HG03378 (cell line): ENCODE measurements at regions not wholly inside any gene's neighbourhood (a gene's known extent, or its start where the extent isn't known, plus 50 kb on each side); places are given as distances from the start of the nearest gene placed in this dataset.

Source experiments
- ATAC-seq: cut with Tn5 transposase; IDR thresholded peaks from one replicate; pipeline ENCODE4 v1.9.1; 2021; ENCODE audit warnings: mild to moderate bottlenecking, moderate library complexity; ENCODE audit not compliant: unreplicated experiment

DNA sequence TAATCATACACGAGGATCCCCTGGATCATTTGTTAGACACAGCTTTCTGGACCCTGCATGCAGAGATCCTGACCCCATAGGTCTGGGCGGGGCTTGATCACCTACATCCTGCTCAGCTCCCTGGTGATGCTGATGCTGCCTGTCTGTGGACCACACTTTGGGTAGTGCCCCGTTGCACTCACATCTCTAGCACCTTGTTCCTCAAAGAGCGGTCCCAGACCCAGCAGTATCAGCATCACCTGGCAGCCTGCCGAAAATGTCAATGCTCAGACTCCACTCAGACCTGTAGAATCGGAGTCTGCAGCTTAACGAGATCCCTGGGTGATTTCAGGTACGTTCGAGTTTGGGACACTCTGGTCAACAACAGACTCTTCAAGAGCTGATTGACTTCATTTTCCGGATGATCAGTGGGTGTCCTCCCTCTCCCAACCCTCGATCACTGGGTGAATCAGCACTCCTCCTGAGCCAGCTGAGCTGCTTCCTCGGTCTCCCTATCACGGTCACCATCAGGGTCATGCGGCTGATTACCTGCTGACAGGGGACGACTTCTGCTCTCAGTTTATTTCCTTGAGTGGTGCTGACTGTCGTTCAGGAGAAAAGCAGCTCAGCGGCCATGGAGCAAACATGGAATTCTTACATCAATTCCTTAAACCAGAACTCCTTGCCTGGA lies 150.6 kb upstream of the RAB12 start:
- no peak for ATAC-seq

- no peak for ATAC-seq
Measured at GRCh38 chr18:8460748-8461147, 148.5 kb upstream of the RAB12 start.

DNA sequence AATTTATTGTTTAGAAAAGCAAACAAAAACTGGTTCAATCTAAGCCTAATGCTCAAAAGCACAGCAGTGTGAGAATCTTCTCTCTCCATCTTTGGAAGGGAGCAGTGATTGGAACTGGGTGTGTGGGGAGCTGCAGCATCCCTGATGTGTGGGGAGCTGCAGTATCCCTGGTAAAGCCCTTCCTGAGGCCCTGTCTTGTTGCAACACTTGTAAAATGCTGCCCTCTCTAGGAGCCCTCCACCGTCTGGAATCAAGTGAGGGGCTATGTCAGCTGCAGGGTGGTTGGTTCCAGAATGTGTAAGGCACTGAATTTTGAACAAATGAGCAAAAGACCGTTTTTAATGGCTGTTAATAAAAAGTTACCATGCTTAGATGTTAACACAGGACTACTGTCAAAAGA lies 147.7 kb upstream of the RAB12 start:
- no peak for ATAC-seq

DNA sequence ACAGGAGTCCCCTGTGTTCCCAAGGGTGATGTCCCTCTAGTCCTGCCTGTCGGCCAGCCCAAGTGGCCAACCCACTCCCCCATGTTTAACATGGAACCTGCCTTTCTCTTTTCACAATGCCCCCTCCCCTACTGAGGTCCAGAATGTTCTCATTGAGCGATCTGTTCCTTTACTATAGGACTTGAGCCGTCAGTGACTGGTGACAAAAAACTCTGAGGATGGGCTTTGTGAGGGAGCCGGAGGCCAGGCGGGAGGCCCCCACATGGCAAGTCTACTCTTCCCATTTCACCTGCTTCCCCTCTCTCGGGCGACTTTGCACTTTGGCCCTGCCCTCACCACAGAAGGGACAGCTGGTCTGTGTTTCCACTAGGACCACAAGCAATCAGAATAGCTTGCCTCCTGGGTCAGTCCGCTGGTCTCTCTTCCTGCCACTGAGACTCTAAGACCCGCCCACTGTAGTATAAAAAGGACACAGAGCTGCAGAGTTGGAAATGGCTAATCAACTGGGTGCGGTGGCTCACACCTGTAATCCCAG lies 146.5 kb upstream of the RAB12 start:
- no peak for ATAC-seq

GRCh38 chr18:8463791-8464190 lies 145.4 kb upstream of the RAB12 start:
- no peak for ATAC-seq

DNA sequence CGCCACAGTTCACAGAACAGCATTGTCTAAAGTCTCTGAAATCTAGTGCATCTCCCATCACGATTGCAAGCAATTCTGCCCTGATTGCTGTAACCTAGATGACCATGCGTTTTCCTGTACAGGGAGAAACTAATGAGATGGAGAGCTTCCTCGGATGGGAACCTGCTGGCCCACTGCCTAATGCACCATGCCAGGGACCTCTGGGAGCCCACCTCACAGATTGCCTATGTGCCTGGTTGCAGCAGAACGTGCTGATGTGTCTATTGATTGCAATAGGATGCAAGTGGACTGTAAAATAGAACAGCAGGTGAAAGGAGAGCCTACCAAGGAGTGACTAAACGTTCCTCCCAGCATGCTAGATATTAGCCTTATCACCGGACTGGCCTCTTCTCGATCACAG lies 141.0 kb upstream of the RAB12 start:
- ATAC-seq: no peak

DNA sequence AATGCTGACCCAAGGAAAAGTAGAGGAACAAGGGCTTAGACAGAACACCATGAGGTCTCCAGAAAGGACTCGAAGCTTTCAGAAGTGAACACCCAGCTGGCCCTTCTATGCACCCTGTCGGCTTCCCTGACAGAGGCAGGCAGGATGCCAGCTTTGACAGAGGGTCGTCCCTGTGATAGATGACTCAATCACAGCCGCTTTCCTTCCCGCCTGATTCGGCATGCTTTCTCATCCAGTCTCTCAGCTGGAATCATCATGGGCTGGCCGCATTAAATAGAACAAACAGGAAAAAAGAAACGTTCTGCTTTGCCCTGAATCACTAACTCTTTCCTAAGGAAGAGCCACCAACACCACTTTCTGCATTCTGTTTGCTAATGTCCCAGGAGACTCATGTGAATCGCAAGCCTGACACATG lies 140.3 kb upstream of the RAB12 start:
- ATAC-seq: no peak

- no peak for ATAC-seq
Measured at GRCh38 chr18:8469544-8470130, 139.6 kb upstream of the RAB12 start.

- ATAC-seq: no peak
Measured at GRCh38 chr18:8471372-8471771, 137.9 kb upstream of the RAB12 start.

DNA sequence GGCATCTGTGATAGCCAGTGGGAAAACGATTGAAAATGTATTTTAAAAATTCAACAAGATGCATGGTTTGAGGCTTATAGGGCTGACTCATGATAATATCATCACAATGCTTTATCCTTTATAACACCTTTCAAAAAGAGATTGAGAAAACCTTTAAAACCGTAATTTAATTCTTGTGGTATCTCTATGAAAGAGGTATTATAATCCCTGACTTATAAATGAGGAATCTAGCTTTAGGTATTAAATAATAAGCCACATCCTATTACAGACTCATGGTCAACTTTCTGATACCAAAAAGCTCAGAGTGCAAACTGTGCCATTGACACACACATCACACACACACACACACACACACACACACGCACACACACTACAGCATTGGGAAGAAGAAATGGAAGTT lies 134.6 kb upstream of the RAB12 start:
- no peak for ATAC-seq

DNA sequence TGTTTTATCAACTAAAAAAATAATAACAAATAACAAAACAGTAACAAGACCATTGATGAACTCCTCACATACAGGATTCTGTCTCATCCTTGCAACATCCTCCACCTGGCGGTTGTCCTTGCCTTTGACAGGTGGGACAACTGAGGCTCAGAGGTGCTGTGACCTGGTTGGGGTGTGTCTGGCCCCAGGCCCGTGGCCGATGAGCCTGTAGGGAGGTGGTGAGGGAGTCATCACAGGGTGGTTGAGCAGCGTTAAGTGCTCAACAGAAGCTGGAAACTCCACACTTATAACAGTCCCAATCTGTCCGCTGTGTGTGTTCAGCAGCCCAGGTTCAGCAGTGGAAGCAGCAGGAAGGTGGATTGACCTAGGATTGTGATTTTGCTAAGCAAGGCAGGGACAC lies 131.6 kb upstream of the RAB12 start:
- no peak for ATAC-seq

DNA sequence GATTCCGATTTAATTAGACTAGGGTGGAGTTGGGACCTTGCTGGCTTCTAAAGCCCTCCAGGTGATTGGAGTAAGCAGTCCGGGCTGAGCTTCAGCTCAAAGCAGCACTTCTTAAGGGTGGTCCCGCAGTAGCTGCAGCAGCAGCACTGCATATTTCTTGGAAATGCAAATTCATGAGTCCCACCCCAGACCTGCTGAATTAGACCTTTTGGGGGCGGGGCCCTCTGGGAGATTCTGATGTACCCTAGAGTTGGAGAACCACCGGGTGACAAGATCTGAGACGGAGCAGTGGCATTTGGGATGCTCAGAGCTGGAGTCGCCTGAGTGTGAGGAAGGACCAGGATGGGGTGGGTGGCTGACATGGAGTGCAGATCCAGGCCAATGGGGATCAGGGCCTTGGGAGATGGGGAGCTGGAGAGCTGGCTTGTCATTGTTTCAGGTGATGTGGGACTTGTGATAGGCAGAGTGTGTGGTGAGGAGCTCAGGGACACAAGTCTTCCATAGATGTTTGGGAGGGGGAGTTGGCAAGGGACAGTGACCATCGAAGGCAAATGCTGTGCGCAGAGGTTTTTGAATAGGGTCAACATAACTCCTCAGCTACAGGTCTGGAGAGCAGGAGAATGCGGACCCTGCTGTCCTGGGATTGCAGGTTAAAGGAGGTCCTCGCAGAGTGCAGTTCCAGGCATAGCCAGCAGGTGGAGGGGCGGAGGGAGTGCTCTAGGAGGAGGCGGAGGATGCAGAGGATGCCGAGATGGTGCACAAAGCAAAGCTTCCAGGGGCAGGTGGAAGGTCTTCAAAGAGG lies 130.9 kb upstream of the RAB12 start:
- peak; percentile 78 for ATAC-seq

DNA sequence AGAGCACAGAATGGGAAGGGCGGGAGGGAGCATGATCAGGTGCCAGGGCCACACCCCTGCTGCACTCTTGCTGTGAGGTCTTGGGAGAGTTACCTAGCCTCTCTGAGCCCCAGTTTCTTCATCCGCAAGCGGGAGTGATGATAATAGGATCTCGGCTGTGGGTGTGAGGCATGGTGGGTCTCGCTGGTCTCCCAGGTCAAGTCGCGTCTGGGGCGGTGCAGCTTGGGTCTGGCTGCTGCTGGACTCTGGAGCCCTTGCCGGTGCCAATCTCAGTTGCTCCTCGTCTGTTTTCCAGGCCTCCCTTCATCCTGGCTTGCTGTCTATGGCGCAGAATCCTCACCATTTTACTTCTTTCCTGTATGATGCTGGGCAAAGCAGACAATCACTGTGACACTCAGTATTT lies 130.3 kb upstream of the RAB12 start:
- no peak for ATAC-seq

- no peak for ATAC-seq
Measured at GRCh38 chr18:8479789-8480188, 129.4 kb upstream of the RAB12 start.

DNA sequence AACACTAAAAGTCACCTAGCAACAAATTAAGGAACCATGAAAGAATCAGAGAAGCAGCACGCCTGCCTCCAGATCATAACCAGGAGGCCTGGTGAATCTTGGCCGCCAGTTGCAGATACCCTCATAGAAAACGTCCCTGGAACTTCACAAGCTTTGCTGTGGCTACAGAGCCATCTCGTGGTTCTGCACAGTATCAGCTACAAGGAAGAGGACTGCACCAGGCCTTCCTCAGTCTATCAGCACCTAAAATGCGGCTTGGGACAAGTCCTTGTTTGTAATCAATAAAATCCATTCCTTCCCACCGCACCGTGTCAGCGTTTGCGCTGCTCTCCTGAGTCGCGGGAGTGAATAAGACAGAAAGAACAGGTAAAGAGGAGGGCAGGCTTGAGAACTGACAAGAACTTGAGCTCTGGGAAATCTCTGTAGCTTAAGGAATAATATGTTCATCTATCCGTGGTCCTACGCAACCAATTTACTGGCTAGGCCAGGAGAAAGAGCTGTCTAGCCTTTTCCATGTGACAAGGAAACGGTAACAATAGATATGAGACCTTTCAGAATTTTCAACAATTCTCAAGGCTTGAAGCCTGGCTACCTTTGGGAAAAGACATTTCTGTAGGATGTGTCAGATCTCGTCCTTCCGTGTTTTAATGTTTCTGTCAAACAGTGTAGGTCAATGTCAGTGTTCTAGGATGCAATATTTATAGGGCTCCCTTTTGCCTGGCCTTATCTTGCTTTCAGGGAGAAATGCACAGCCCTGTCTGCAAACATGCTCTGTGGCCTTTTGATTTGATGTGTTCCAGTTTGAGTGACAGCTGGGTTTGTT lies 128.5 kb upstream of the RAB12 start:
- no peak for ATAC-seq

DNA sequence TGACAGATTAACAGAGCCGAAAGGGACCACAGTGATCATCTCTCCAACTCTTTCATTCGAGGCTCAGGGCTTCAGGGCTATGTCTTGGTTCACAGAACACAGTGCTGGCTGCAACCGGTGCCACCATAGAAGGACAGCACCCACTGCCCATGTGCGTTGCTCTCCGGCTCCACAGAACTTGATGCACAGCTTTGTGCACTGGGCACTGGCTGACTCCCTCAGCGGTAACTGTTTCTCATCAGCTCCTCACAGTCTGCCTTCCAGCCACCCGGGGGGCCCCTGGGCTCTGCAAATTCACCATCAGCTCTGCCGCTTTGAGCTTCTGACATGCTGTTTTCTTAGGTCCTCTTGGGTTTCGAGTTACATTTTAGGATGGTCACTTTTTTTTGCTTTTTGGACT lies 124.3 kb upstream of the RAB12 start:
- no peak for ATAC-seq

GRCh38 chr18:8489761-8490160 lies 119.5 kb upstream of the RAB12 start:
- ATAC-seq: no peak

- ATAC-seq: no peak
Measured at GRCh38 chr18:8491516-8491915, 117.7 kb upstream of the RAB12 start.

- no peak for ATAC-seq
Measured at GRCh38 chr18:8493141-8493540, 116.1 kb upstream of the RAB12 start.

DNA sequence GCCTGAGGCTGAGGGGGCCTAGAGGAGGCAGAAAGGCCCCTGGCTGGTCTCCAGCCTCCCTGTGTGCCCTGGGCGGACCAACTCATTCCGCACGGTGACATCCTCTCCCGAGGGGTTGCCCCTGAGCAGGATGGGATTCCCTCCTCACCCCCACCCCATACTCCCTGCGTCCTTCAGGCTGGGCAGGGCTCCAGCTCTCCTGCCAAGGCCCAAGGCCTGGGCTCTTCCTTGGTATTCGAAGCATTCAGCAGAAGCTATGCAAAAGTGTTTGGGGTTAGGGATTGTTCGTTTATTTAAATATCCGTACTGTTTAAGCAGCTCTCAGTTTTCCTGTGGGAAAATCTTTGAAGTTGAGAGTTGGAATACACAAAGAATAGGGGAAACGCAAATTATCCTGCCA lies 113.1 kb upstream of the RAB12 start:
- no peak for ATAC-seq

DNA sequence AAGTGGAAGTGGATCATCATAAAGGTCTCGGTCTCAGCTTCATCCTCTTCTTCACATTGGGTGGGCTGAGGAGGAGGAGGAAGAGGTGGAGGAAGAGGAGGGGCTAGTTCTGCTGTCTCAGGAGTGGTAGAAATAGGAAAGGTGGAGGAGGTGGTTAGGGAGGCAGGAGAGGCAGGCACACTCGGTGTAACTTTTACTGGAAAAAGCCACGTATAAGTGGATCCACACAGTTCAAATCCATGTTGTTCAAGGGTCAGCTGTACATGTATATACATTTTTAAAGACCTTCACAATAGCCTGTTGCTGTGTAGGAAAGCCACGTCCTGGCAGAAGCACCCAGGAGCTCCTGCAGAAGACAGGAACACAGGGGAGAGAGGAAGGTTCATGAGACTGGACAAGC lies 110.3 kb upstream of the RAB12 start:
- no peak for ATAC-seq
